Panc1 (cell line): ENCODE measurements at regions not wholly inside any gene's neighbourhood (a gene's known extent, or its start where the extent isn't known, plus 50 kb on each side); places are given as distances from the start of the nearest gene placed in this dataset.

Experiments
- CTCF ChIP-seq: fragments of 450-650 bp; IDR thresholded peaks from 2 replicates; pipeline ENCODE4 v1.5.1; 2017; ENCODE audit warnings: mild to moderate bottlenecking
- POLR2AphosphoS5 ChIP-seq: IDR thresholded peaks from 2 replicates; pipeline ENCODE4 v1.6.1; 2012; ENCODE audit warnings: mild to moderate bottlenecking, low read depth, low read length, moderate library complexity
- REST ChIP-seq, 2 experiments: IDR thresholded peaks; 2 replicates each; pipeline ENCODE4 v1.6.1; 2011 to 2012; ENCODE audit warnings: low read depth in 2 of 2, control low read depth in 1 of 2, low read length in 1 of 2, mild to moderate bottlenecking in 1 of 2, moderate library complexity in 1 of 2; ENCODE audit not compliant: insufficient read depth in 1 of 2
- SIN3A ChIP-seq: IDR thresholded peaks from 2 replicates; pipeline ENCODE4 v1.6.1; 2012; ENCODE audit warnings: low read depth, mild to moderate bottlenecking, low read length, moderate library complexity, borderline replicate concordance; ENCODE audit not compliant: insufficient read depth
- TCF7L2 ChIP-seq: IDR thresholded peaks from 2 replicates; pipeline ENCODE4 v1.6.1; 2011; ENCODE audit warnings: mild to moderate bottlenecking, low read depth, low read length, inconsistent platforms

GRCh38 chr14:100426314-100426713 is 103.2 kb downstream of the SLC25A47 start:
- TF ChIP-seq CTCF (no peak), REST (IDR thresholded peaks at IDR 0.05; ENCODE audit: insufficient read depth in 1 of 2, low read depth in 2 of 2, low read length in 1 of 2) (no peak), POLR2AphosphoS5 (no peak), SIN3A (no peak), TCF7L2 (no peak)
